ENCODE measurements at regions not wholly inside any gene's neighbourhood (a gene's known extent, or its start where the extent isn't known, plus 50 kb on each side); places are given as distances from the start of the nearest gene placed in this dataset.

- Mint-ChIP-seq H3K4me1 (no peaks in the 10 kb centered on the region), H3K27ac (ENCODE audit: unreplicated experiment) (no peak overlapping the region), H3K9me3 (peaks cover 2% of the 10 kb centered on the region), H3K4me3 (no peak overlapping the region), H3K27me3 (ENCODE audit: low read depth) (no peaks in the 10 kb centered on the region), H3K36me3 (ENCODE audit: low read depth) (no peaks in the 10 kb centered on the region)
- no peak for DNase-seq (ENCODE audit: low read depth, low spot score)
- no peak for TF ChIP-seq CTCF (conservative IDR thresholded peaks at IDR 0.05)
Measured at GRCh38 chr5:25160891-25161290, 516.1 kb upstream of the CDH10 start.

- Mint-ChIP-seq H3K36me3 (ENCODE audit: low read depth) (no peaks in the 10 kb centered on the region), H3K4me3 (no peak overlapping the region)
Measured at GRCh38 chr5:25150819-25151218, 506.0 kb upstream of the CDH10 start.

GRCh38 chr5:25128606-25129005 lies 483.8 kb upstream of the CDH10 start:
- no peak for DNase-seq (ENCODE audit: low read depth, low spot score)

More at GRCh38 chr5:25150819-25151218, 506.0 kb upstream of the CDH10 start:
- Mint-ChIP-seq H3K27ac (ENCODE audit: unreplicated experiment) (no peak overlapping the region), H3K9me3 (peaks cover 5% of the 10 kb centered on the region), H3K27me3 (ENCODE audit: low read depth) (no peaks in the 10 kb centered on the region), H3K4me1 (no peaks in the 10 kb centered on the region)
- no peak for DNase-seq (ENCODE audit: low read depth, low spot score)
- no peak for TF ChIP-seq CTCF (conservative IDR thresholded peaks at IDR 0.05)

GRCh38 chr5:25119650-25120049 lies 474.9 kb upstream of the CDH10 start:
- Mint-ChIP-seq H3K9me3 (peaks cover 5% of the 10 kb centered on the region), H3K36me3 (ENCODE audit: low read depth) (peaks cover 3% of the 10 kb centered on the region), H3K4me3 (no peak overlapping the region), H3K27ac (ENCODE audit: unreplicated experiment) (no peak overlapping the region), H3K27me3 (ENCODE audit: low read depth) (no peaks in the 10 kb centered on the region), H3K4me1 (peaks cover 4% of the 10 kb centered on the region)
- TF ChIP-seq CTCF (conservative IDR thresholded peaks at IDR 0.05): peak; percentile 67
- DNase-seq (ENCODE audit: low read depth, low spot score): no peak

More at GRCh38 chr5:25128606-25129005, 483.8 kb upstream of the CDH10 start:
- no peaks in the 10 kb centered on the region for H3K4me1 Mint-ChIP-seq
- peaks cover 4% of the 10 kb centered on the region for H3K36me3 Mint-ChIP-seq (ENCODE audit: low read depth)
- H3K27me3 Mint-ChIP-seq (ENCODE audit: low read depth): no peaks in the 10 kb centered on the region
- H3K27ac Mint-ChIP-seq (ENCODE audit: unreplicated experiment): no peak overlapping the region
- peaks cover 13% of the 10 kb centered on the region for H3K9me3 Mint-ChIP-seq
- H3K4me3 Mint-ChIP-seq: no peak overlapping the region
- no peak for TF ChIP-seq CTCF (conservative IDR thresholded peaks at IDR 0.05)

GRCh38 chr5:25107853-25108252 lies 463.1 kb upstream of the CDH10 start:
- Mint-ChIP-seq H3K27me3 (ENCODE audit: low read depth) (no peaks in the 10 kb centered on the region), H3K9me3 (peaks cover 1% of the 10 kb centered on the region), H3K4me3 (no peak overlapping the region), H3K4me1 (no peaks in the 10 kb centered on the region), H3K36me3 (ENCODE audit: low read depth) (no peaks in the 10 kb centered on the region), H3K27ac (ENCODE audit: unreplicated experiment) (no peak overlapping the region)
- DNase-seq (ENCODE audit: low read depth, low spot score): no peak
- TF ChIP-seq CTCF (conservative IDR thresholded peaks at IDR 0.05): no peak

- Mint-ChIP-seq H3K9me3 (peaks cover 2% of the 10 kb centered on the region), H3K36me3 (ENCODE audit: low read depth) (no peaks in the 10 kb centered on the region), H3K4me1 (no peaks in the 10 kb centered on the region), H3K27ac (ENCODE audit: unreplicated experiment) (no peak overlapping the region), H3K4me3 (no peak overlapping the region), H3K27me3 (ENCODE audit: low read depth) (no peaks in the 10 kb centered on the region)
- no peak for DNase-seq (ENCODE audit: low read depth, low spot score)
- TF ChIP-seq CTCF (conservative IDR thresholded peaks at IDR 0.05): no peak
Measured at GRCh38 chr5:25099538-25099937, 454.8 kb upstream of the CDH10 start.

Data from neural crest cell (in vitro differentiated cells).